Osteocyte (in vitro differentiated cells): ENCODE measurements at regions not wholly inside any gene's neighbourhood (a gene's known extent, or its start where the extent isn't known, plus 50 kb on each side); places are given as distances from the start of the nearest gene placed in this dataset.
"Not testable (repeated sequence)": the region's sequence is repeated elsewhere in the genome, so short reads cannot be mapped to it uniquely, and the experiment has no call there.

Source experiments
- DNase-seq: peaks from one replicate; pipeline ENCODE4 v3.0.0; 2021; ENCODE audit warnings: mixed read lengths; ENCODE audit not compliant: unreplicated experiment; ENCODE audit errors: extremely low spot score
- H3K27ac Mint-ChIP-seq: one replicate; pipeline ENCODE4 v1.8.0; 2021; ENCODE audit warnings: mild to moderate bottlenecking, mixed read lengths; ENCODE audit not compliant: unreplicated experiment
- H3K27me3 Mint-ChIP-seq: one replicate; pipeline ENCODE4 v1.8.0; 2021; ENCODE audit warnings: mixed read lengths; ENCODE audit not compliant: unreplicated experiment
- H3K36me3 Mint-ChIP-seq: one replicate; pipeline ENCODE4 v1.8.0; 2021; ENCODE audit warnings: mixed read lengths; ENCODE audit not compliant: unreplicated experiment
- H3K4me1 Mint-ChIP-seq: one replicate; pipeline ENCODE4 v1.8.0; 2021; ENCODE audit warnings: mixed read lengths; ENCODE audit not compliant: unreplicated experiment
- H3K4me3 Mint-ChIP-seq: one replicate; pipeline ENCODE4 v1.8.0; 2021; ENCODE audit warnings: mild to moderate bottlenecking, moderate library complexity, mixed read lengths; ENCODE audit not compliant: unreplicated experiment
- H3K9me3 Mint-ChIP-seq: one replicate; pipeline ENCODE4 v1.8.0; 2021; ENCODE audit warnings: mixed read lengths; ENCODE audit not compliant: unreplicated experiment
- CTCF ChIP-seq: fragments of 200-600 bp; sonication (generic); IDR thresholded peaks from 2 replicates; pipeline ENCODE4 v1.5.0; 2021; ENCODE audit warnings: antibody characterized with exemption, mild to moderate bottlenecking, moderate library complexity

- H3K9me3 Mint-ChIP-seq: no peaks in the 10 kb centered on the region
- no peak for TF ChIP-seq CTCF
- H3K4me1 Mint-ChIP-seq: peaks cover 17% of the 10 kb centered on the region
- no peak for DNase-seq
- H3K27me3 Mint-ChIP-seq: peaks cover 7% of the 10 kb centered on the region
- no peaks in the 10 kb centered on the region for H3K36me3 Mint-ChIP-seq
- no peak overlapping the region for H3K4me3 Mint-ChIP-seq
- no peak overlapping the region for H3K27ac Mint-ChIP-seq
Measured at GRCh38 chr17:36845916-36846315, 91.4 kb upstream of the LHX1 start.

GRCh38 chr17:36846410-36847292 is 90.6 kb upstream of the LHX1 start:
- no peak overlapping the region for H3K27ac Mint-ChIP-seq
- no peak for DNase-seq
- H3K4me3 Mint-ChIP-seq: no peak overlapping the region
- no peaks in the 10 kb centered on the region for H3K9me3 Mint-ChIP-seq
- peaks cover 20% of the 10 kb centered on the region for H3K4me1 Mint-ChIP-seq
- H3K27me3 Mint-ChIP-seq: peaks cover 7% of the 10 kb centered on the region
- TF ChIP-seq CTCF: no peak
- no peaks in the 10 kb centered on the region for H3K36me3 Mint-ChIP-seq

GRCh38 chr17:36848008-36848902 is 89.0 kb upstream of the LHX1 start:
- peaks cover 20% of the 10 kb centered on the region for H3K4me1 Mint-ChIP-seq
- no peaks in the 10 kb centered on the region for H3K9me3 Mint-ChIP-seq
- no peak for TF ChIP-seq CTCF
- DNase-seq: no peak
- peaks cover 7% of the 10 kb centered on the region for H3K27me3 Mint-ChIP-seq
- no peak overlapping the region for H3K4me3 Mint-ChIP-seq
- no peak overlapping the region for H3K27ac Mint-ChIP-seq
- H3K36me3 Mint-ChIP-seq: no peaks in the 10 kb centered on the region

GRCh38 chr17:36849020-36849419 is 88.3 kb upstream of the LHX1 start:
- not testable (repeated sequence) for H3K9me3 Mint-ChIP-seq, H3K4me3 Mint-ChIP-seq, H3K36me3 Mint-ChIP-seq, H3K27ac Mint-ChIP-seq, H3K27me3 Mint-ChIP-seq, DNase-seq
- peaks cover 20% of the 10 kb centered on the region for H3K4me1 Mint-ChIP-seq

- TF ChIP-seq CTCF: peak; percentile 27
- Mint-ChIP-seq H3K27me3 (no peaks in the 10 kb centered on the region), H3K36me3 (no peaks in the 10 kb centered on the region), H3K4me3 (no peak overlapping the region), H3K9me3 (no peaks in the 10 kb centered on the region), H3K27ac (peak overlapping the region; percentile 54), H3K4me1 (peaks cover 20% of the 10 kb centered on the region)
- DNase-seq: no peak
Measured at GRCh38 chr17:36849871-36850348, 87.4 kb upstream of the LHX1 start.
